ENCODE measurements at regions not wholly inside any gene's neighbourhood (a gene's known extent, or its start where the extent isn't known, plus 50 kb on each side); places are given as distances from the start of the nearest gene placed in this dataset.

GRCh38 chr7:26029911-26030310 lies 122.1 kb upstream of the NFE2L3 start:
- no peak for TF ChIP-seq EZH2 (IDR thresholded peaks at IDR 0.05)
- TF ChIP-seq FOXP2 (optimal IDR thresholded peaks at IDR 0.05; ENCODE audit: control extremely low read depth, extremely low read length, insufficient read depth), result no peak

Measured in SK-N-MC (cell line).